GM19351 (cell line): ENCODE measurements at regions not wholly inside any gene's neighbourhood (a gene's known extent, or its start where the extent isn't known, plus 50 kb on each side); places are given as distances from the start of the nearest gene placed in this dataset.
"Not testable (repeated sequence)": the region's sequence is repeated elsewhere in the genome, so short reads cannot be mapped to it uniquely, and the experiment has no call there.

Experiments
- ATAC-seq: cut with Tn5 transposase; IDR thresholded peaks from one replicate; pipeline ENCODE4 v1.9.1; 2021; ENCODE audit warnings: mild to moderate bottlenecking, moderate library complexity; ENCODE audit not compliant: unreplicated experiment

GRCh38 chr4:31007858-31008257, 287.7 kb downstream of the PCDH7 start:
- ATAC-seq: no peak

- no peak for ATAC-seq
Measured at GRCh38 chr4:31009926-31010325, 289.8 kb downstream of the PCDH7 start.

GRCh38 chr4:31015123-31015522, 295.0 kb downstream of the PCDH7 start:
- ATAC-seq: no peak

- ATAC-seq: no peak
Measured at GRCh38 chr4:31016322-31017061, 296.3 kb downstream of the PCDH7 start.

GRCh38 chr4:31020363-31020762, 300.2 kb downstream of the PCDH7 start:
- no peak for ATAC-seq

- no peak for ATAC-seq
Measured at GRCh38 chr4:31021008-31021407, 300.8 kb downstream of the PCDH7 start.

GRCh38 chr4:31022702-31023101, 302.5 kb downstream of the PCDH7 start:
- no peak for ATAC-seq

- ATAC-seq: no peak
Measured at GRCh38 chr4:31023109-31023508, 302.9 kb downstream of the PCDH7 start.

GRCh38 chr4:31023742-31024141, 303.6 kb downstream of the PCDH7 start:
- no peak for ATAC-seq

- not testable (repeated sequence) for ATAC-seq
Measured at GRCh38 chr4:31024781-31025180, 304.6 kb downstream of the PCDH7 start.

- ATAC-seq: no peak
Measured at GRCh38 chr4:31026256-31026655, 306.1 kb downstream of the PCDH7 start.

GRCh38 chr4:31034550-31034949, 314.4 kb downstream of the PCDH7 start:
- no peak for ATAC-seq

- ATAC-seq: no peak
Measured at GRCh38 chr4:31035761-31036160, 315.6 kb downstream of the PCDH7 start.

GRCh38 chr4:31037703-31038102, 317.5 kb downstream of the PCDH7 start:
- ATAC-seq: no peak

- ATAC-seq: no peak
Measured at GRCh38 chr4:31039382-31039781, 319.2 kb downstream of the PCDH7 start.

GRCh38 chr4:31040106-31040505, 319.9 kb downstream of the PCDH7 start:
- no peak for ATAC-seq

- no peak for ATAC-seq
Measured at GRCh38 chr4:31041385-31041784, 321.2 kb downstream of the PCDH7 start.

- no peak for ATAC-seq
Measured at GRCh38 chr4:31041853-31042252, 321.7 kb downstream of the PCDH7 start.

- no peak for ATAC-seq
Measured at GRCh38 chr4:31043382-31044062, 323.4 kb downstream of the PCDH7 start.

- ATAC-seq: no peak
Measured at GRCh38 chr4:31045151-31045550, 325.0 kb downstream of the PCDH7 start.

- ATAC-seq: no peak
Measured at GRCh38 chr4:31045724-31046318, 325.7 kb downstream of the PCDH7 start.

GRCh38 chr4:31051151-31051550, 331.0 kb downstream of the PCDH7 start:
- no peak for ATAC-seq
